ENCODE measurements at regions not wholly inside any gene's neighbourhood (a gene's known extent, or its start where the extent isn't known, plus 50 kb on each side); places are given as distances from the start of the nearest gene placed in this dataset.
A peak's percentile ranks its signal among the peaks of the same experiment; 100 is the strongest.

DNA sequence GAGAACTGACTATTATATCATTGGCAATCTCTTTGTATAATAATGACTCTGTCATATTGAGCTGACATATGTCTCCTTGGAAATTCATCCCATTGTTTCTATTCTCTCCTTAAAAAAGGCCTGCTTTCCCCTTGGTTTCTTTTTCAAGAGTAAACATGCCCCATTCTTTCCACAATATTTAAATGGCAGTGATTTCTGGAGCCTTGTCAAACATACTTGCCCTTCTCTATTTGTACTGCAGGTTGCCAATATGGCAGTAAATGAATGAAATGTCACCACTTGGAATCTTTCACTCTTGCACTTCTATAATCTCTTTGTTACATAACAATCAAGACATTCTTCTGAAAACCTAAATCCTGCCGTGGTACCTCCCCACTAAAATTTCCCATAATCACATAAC, 1265.1 kb upstream of the CDH8 start:
- no peak overlapping the region for H3K4me3 ChIP-seq (ENCODE audit: low read depth, low read length)

DNA sequence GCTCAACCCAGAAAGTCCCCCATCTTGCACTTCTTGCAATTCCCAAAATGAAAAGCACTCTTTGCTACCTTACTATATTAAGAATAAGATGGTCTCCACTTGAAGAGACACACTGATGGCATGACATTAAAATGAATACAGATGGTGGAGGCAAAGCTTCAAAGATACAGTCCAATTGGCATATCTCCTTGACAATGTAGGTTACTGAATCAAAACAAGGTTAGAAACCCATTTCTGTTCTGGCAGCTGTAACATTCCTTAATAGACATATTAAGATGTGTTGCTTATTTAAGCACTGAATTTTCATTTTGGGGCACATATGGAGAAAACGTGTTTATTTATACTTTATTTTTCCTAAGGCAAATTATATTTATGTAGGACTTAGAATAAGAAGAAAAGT, 1262.8 kb upstream of the CDH8 start:
- in situ Hi-C loops (cut with HindIII; ENCODE audit: low sequenced_read_pairs), result no loop called here
- DNase-seq (ENCODE audit: low read depth, low spot score), result no peak
- TF ChIP-seq, protein P1, sequence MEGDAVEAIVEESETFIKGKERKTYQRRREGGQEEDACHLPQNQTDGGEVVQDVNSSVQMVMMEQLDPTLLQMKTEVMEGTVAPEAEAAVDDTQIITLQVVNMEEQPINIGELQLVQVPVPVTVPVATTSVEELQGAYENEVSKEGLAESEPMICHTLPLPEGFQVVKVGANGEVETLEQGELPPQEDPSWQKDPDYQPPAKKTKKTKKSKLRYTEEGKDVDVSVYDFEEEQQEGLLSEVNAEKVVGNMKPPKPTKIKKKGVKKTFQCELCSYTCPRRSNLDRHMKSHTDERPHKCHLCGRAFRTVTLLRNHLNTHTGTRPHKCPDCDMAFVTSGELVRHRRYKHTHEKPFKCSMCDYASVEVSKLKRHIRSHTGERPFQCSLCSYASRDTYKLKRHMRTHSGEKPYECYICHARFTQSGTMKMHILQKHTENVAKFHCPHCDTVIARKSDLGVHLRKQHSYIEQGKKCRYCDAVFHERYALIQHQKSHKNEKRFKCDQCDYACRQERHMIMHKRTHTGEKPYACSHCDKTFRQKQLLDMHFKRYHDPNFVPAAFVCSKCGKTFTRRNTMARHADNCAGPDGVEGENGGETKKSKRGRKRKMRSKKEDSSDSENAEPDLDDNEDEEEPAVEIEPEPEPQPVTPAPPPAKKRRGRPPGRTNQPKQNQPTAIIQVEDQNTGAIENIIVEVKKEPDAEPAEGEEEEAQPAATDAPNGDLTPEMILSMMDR (IDR thresholded peaks at IDR 0.05; ENCODE audit: low read depth, low read length), result no peak
- no peak overlapping the region for H3K4me3 ChIP-seq (ENCODE audit: low read depth, low read length)

More for the DNA sequence above, 1265.1 kb upstream of the CDH8 start:
- in situ Hi-C loops (cut with HindIII; ENCODE audit: low sequenced_read_pairs), result no loop called here
- TF ChIP-seq, protein P1 (IDR thresholded peaks at IDR 0.05; ENCODE audit: low read depth, low read length), result no peak
- no peak for DNase-seq (ENCODE audit: low read depth, low spot score)

DNA sequence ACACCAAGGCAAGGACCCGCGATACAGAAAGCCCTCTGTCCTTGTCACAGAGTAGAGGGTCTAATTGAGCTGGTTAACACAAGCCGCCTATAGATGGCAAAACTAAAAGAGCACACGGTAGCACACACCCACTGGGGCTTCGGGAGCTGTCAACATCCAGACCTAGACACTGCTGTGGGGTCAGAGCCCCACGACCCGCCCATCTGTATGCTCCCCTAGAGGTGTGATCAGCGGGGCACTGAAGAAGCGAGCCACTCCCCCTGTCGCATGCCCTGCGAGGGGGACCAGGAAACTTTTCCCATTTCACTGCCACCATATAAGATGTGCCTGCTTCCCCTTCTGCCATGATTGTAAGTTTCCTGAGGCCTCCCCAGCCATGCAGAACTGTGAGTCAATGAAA, 1255.8 kb upstream of the CDH8 start:
- in situ Hi-C loops (cut with HindIII; ENCODE audit: low sequenced_read_pairs), result no loop called here
- TF ChIP-seq, protein P1 (IDR thresholded peaks at IDR 0.05; ENCODE audit: low read depth, low read length), result no peak
- H3K4me3 ChIP-seq (ENCODE audit: low read depth, low read length), result no peak overlapping the region

DNA sequence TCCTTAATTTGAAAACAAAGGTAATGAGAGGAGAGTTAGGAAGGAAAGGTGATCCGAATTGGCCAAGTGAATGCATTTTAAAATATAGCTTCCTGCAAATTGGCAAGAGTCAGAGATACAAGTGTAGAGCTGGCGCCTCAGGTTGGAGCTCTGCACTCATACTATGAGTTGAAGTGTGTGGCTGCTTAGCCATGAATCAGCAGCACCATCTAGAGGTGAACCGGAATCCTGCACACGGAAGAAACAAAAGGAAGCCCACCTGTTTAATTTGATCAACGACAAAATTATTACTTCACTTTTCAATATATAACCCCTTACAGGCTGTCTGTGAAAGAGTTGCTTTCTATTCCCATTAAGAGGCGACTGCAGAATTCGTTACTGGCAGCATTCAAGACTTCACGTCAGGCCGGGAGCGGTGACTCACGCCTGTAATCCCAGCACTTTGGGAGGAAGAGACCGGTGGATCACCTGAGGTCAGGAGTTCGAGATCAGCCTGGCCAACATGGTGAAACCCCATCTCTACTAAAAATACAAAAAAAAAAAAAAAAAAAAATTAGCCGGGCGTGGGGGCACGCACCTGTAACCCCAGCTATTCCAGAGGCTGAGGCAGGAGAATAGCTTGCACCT, 1253.7 kb upstream of the CDH8 start:
- H3K4me3 ChIP-seq (ENCODE audit: low read depth, low read length), result no peak overlapping the region
- in situ Hi-C loops (cut with HindIII; ENCODE audit: low sequenced_read_pairs), result no loop called here
- DNase-seq (ENCODE audit: low read depth, low spot score), result peak; percentile 1
- TF ChIP-seq, protein P1 (IDR thresholded peaks at IDR 0.05; ENCODE audit: low read depth, low read length), result peak; percentile 57

More for the DNA sequence above, 1255.8 kb upstream of the CDH8 start:
- DNase-seq (ENCODE audit: low read depth, low spot score), result no peak

DNA sequence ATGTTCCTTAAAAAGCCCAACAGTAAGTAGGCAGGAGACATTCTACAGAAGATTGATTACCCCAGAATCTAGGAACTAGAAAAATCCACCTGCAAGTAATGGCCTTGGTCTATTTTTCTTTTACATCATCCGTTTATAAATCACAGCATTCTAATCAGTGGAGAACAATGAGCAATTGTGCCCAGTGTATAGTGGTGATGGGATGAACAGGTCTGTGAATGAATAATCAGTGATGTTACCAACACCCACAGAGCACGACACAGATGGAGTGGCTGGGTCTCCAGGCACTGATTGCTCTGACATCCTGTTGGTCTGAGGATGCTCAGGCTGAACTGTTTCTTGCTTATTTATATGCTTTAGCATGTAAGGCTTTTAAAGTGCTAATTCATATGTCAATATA, 1251.2 kb upstream of the CDH8 start:
- in situ Hi-C loops (cut with HindIII; ENCODE audit: low sequenced_read_pairs), result no loop called here
- no peak overlapping the region for H3K4me3 ChIP-seq (ENCODE audit: low read depth, low read length)
- TF ChIP-seq, protein P1 (IDR thresholded peaks at IDR 0.05; ENCODE audit: low read depth, low read length), result no peak
- DNase-seq (ENCODE audit: low read depth, low spot score), result no peak

DNA sequence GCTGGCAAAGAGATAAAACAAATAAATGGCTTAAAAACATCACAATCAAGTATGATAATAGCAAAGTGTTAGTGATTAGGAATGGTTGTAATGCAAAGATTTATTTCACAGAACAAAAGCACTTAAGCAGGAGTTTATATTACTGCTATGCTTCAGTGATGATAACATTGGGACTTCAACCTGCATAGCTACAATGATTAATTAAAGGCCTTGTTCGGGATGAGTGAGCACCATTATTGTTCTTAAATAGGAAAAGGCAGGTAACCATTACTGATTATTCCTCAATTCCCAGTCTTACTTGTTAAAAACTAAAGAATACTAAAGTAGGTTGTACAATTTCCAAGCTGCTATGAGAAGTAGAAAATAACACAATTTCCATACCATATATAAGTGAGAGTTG, 1247.5 kb upstream of the CDH8 start:
- DNase-seq (ENCODE audit: low read depth, low spot score), result no peak
- H3K4me3 ChIP-seq (ENCODE audit: low read depth, low read length), result no peak overlapping the region
- in situ Hi-C loops (cut with HindIII; ENCODE audit: low sequenced_read_pairs), result no loop called here
- TF ChIP-seq, protein P1 (IDR thresholded peaks at IDR 0.05; ENCODE audit: low read depth, low read length), result no peak
